Esophagus muscularis mucosa (tissue), 4 donors: ENCODE measurements at regions not wholly inside any gene's neighbourhood (a gene's known extent, or its start where the extent isn't known, plus 50 kb on each side); places are given as distances from the start of the nearest gene placed in this dataset.

Source experiments
- DNase-seq: peaks from one replicate; pipeline ENCODE4 v3.0.0-alpha.2; 2017; ENCODE audit errors: extremely low spot score
- H3K27ac ChIP-seq, 4 donors: fragments of 200-600 bp; sonication (generic); replicated peaks in 1 of 4; 1 replicate in 3 of 4; 2 replicates in 1 of 4; pipeline ENCODE4 v1.5.1; 2016 to 2019; ENCODE audit warnings: mild to moderate bottlenecking in 1 of 4
- H3K27me3 ChIP-seq, 4 donors: fragments of 200-600 bp; sonication (generic); one replicate each; pipeline versions ENCODE4 v1.5.1 to v1.6.0; 2016 to 2019
- H3K36me3 ChIP-seq, 4 donors: fragments of 200-600 bp; sonication (generic); one replicate each; pipeline ENCODE4 v1.5.1; 2016 to 2019
- H3K4me1 ChIP-seq, 4 donors: fragments of 200-600 bp; sonication (generic); one replicate each; pipeline ENCODE4 v1.5.1; 2016 to 2019
- H3K4me3 ChIP-seq, 4 donors: fragments of 200-600 bp; sonication (generic); 1 replicate in 2 of 4; 2 replicates in 2 of 4; pipeline ENCODE4 v1.5.1; 2016 to 2019; ENCODE audit warnings: mild to moderate bottlenecking in 4 of 4, moderate library complexity in 1 of 4
- H3K9me3 ChIP-seq, 4 donors: fragments of 200-600 bp; sonication (generic); 1 replicate in 3 of 4; 2 replicates in 1 of 4; pipeline ENCODE4 v1.5.1; 2016 to 2019
- CTCF ChIP-seq, 3 experiments: fragments of 200-600 bp in 2 of 3; fragments of 450-650 bp in 1 of 3; sonication (generic) in 2 of 3; IDR thresholded peaks; one replicate each; pipeline ENCODE4 v1.5.1; 2017 to 2019; ENCODE audit warnings: antibody characterized with exemption in 3 of 3, mild to moderate bottlenecking in 2 of 3, moderate library complexity in 1 of 3
- EP300 ChIP-seq: sonication (generic); formaldehyde crosslinking; IDR thresholded peaks from one replicate; pipeline ENCODE4 v1.6.1; 2017; ENCODE audit warnings: antibody characterized with exemption
- POLR2A ChIP-seq: fragments of 450-650 bp; IDR thresholded peaks from one replicate; pipeline ENCODE4 v1.6.1; 2017; ENCODE audit warnings: antibody characterized with exemption, moderate library complexity, mild to moderate bottlenecking, low read depth
- POLR2AphosphoS5 ChIP-seq, 2 donors: sonication (generic); formaldehyde crosslinking; IDR thresholded peaks; one replicate each; pipeline ENCODE4 v1.6.1; 2017; ENCODE audit warnings: antibody characterized with exemption in 2 of 2
- WGBS: methylation state at CpG from one replicate; pipeline ENCODE4 v1.1.5; 2018; 5-methylcytosine and 5-hydroxymethylcytosine counted together
- intact Hi-C: fragments of 100-400 bp; cut with DNase I; formaldehyde crosslinking; loops from one replicate; pipeline ENCODE4 v1.15.1; 2023

GRCh38 chr5:166768536-166768935, 1522.9 kb upstream of the WWC1 start:
- H3K36me3 ChIP-seq, result no peaks in the 10 kb centered on the region
- intact Hi-C loops, result no loop called here
- no peak for DNase-seq
- H3K4me1 ChIP-seq, result peaks cover 0 to 14% (median 3%) of the 10 kb centered on the region in 4 donors
- no peak overlapping the region for H3K4me3 ChIP-seq
- H3K27ac ChIP-seq, result no peak overlapping the region
- TF ChIP-seq CTCF (IDR thresholded peaks at IDR 0.05) (no peak), EP300 (no peak), POLR2AphosphoS5 (IDR thresholded peaks at IDR 0.05) (no peak), POLR2A (no peak)
- 50% methylated on average over 2 of the region's 2 CpGs for WGBS
- no peaks in the 10 kb centered on the region for H3K27me3 ChIP-seq
- peaks cover 0 to 4% (median 0%) of the 10 kb centered on the region in 4 donors for H3K9me3 ChIP-seq

- Histone ChIP-seq H3K4me1 (peaks cover 0 to 14% (median 3%) of the 10 kb centered on the region in 4 donors), H3K4me3 (no peak overlapping the region), H3K36me3 (no peaks in the 10 kb centered on the region), H3K27me3 (no peaks in the 10 kb centered on the region), H3K9me3 (peaks cover 0 to 4% (median 0%) of the 10 kb centered on the region in 4 donors), H3K27ac (peak overlapping the region in 2 of 4 donors; percentile 25 to 43)
- peak in 1 of 2 donors; percentile 33 for TF ChIP-seq POLR2AphosphoS5 (IDR thresholded peaks at IDR 0.05)
- no peak for TF ChIP-seq EP300
- no peak for TF ChIP-seq POLR2A
- TF ChIP-seq CTCF (IDR thresholded peaks at IDR 0.05), result no peak
- intact Hi-C loops, result no loop called here
- 56% methylated on average over 1 of the region's 1 CpG for WGBS
- no peak for DNase-seq
Measured at GRCh38 chr5:166772770-166773169, 1518.7 kb upstream of the WWC1 start.

GRCh38 chr5:166781737-166782136, 1509.7 kb upstream of the WWC1 start:
- no peaks in the 10 kb centered on the region for H3K9me3 ChIP-seq
- peaks cover 0 to 4% (median 0%) of the 10 kb centered on the region in 4 donors for H3K27me3 ChIP-seq
- no peaks in the 10 kb centered on the region for H3K36me3 ChIP-seq
- 29% methylated on average over 4 of the region's 4 CpGs for WGBS
- TF ChIP-seq POLR2AphosphoS5 (IDR thresholded peaks at IDR 0.05), result no peak
- no peak for TF ChIP-seq EP300
- TF ChIP-seq POLR2A, result no peak
- peaks cover 0 to 7% (median 5%) of the 10 kb centered on the region in 4 donors for H3K4me1 ChIP-seq
- no peak overlapping the region for H3K27ac ChIP-seq
- no peak for DNase-seq
- intact Hi-C loops, result no loop called here
- H3K4me3 ChIP-seq, result no peak overlapping the region

GRCh38 chr5:166784545-166785078, 1506.8 kb upstream of the WWC1 start:
- Histone ChIP-seq H3K27me3 (peaks cover 0 to 4% (median 0%) of the 10 kb centered on the region in 4 donors), H3K27ac (no peak overlapping the region), H3K4me3 (no peak overlapping the region), H3K4me1 (peaks cover 0 to 7% (median 5%) of the 10 kb centered on the region in 4 donors), H3K9me3 (no peaks in the 10 kb centered on the region), H3K36me3 (no peaks in the 10 kb centered on the region)
- 95% methylated on average over 7 of the region's 29 CpGs for WGBS
- no peak for TF ChIP-seq POLR2A
- TF ChIP-seq EP300, result no peak
- no peak for TF ChIP-seq POLR2AphosphoS5 (IDR thresholded peaks at IDR 0.05)
- no peak for TF ChIP-seq CTCF (IDR thresholded peaks at IDR 0.05)
- intact Hi-C loops, result no loop called here
- no peak for DNase-seq

- Histone ChIP-seq H3K36me3 (no peaks in the 10 kb centered on the region), H3K4me1 (peaks cover 0 to 7% (median 5%) of the 10 kb centered on the region in 4 donors), H3K9me3 (no peaks in the 10 kb centered on the region), H3K27ac (no peak overlapping the region), H3K4me3 (no peak overlapping the region), H3K27me3 (peaks cover 0 to 4% (median 0%) of the 10 kb centered on the region in 4 donors)
- 77% methylated on average over 2 of the region's 2 CpGs for WGBS
- DNase-seq, result no peak
- intact Hi-C loops, result no loop called here
- TF ChIP-seq POLR2AphosphoS5 (IDR thresholded peaks at IDR 0.05) (no peak), EP300 (no peak), CTCF (IDR thresholded peaks at IDR 0.05) (no peak), POLR2A (no peak)
Measured at GRCh38 chr5:166786178-166786577, 1505.3 kb upstream of the WWC1 start.
